ENCODE measurements at regions not wholly inside any gene's neighbourhood (a gene's known extent, or its start where the extent isn't known, plus 50 kb on each side); places are given as distances from the start of the nearest gene placed in this dataset.
"Not testable (repeated sequence)": the region's sequence is repeated elsewhere in the genome, so short reads cannot be mapped to it uniquely, and the experiment has no call there.

- no peak for DNase-seq
Observed at GRCh38 chr4:38442073-38442788, 221.8 kb upstream of the KLF3 start.

DNA sequence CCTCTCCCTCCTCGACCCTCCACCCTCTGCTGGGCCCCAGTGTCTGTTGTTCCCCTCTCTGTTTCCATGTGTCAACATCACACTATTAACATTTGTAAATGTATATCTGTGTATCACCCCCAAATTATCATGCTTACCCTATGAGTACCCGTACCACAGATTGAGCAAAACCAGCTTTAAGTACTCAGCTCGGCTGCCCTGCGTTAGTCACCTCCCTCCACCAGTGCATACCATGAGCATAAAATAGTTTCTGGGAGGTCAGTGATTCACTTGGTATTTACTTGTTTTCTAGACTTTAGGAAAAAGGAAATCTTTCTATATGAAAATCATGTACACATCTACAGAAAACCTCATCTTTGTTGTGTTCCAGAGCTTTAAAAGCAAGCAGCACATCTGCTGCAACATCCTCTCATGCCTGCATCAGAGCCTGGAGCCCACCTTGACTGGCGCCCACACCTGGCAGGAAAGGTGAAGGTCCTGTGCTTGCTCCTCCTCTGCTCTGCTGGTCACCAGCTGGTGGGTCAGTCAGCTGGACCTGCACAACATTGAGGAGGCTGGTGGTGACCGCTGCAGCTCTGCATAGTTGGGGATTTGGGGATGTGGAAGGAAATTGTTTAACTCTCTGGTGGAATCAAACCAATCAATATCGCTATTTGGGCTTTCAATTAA is 214.4 kb upstream of the KLF3 start:
- no peak for DNase-seq

DNA sequence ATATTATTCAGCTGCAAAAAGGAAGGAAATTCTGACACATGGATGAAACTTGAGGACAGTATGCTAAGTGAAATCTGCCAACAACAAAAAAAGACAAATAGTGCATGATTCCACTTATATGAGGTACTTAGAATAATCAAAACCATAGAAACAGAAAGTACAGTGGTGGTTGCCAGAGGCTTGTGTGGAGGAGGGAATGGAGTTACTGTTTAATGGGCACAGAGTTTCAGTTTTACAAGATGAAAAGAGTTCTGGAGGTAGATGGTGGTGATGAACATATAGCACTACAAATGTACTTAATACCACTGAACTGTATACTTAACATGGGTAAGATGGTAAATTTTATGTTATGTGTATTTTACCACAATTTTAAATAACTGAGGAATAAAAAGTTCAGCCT is 212.0 kb upstream of the KLF3 start:
- no peak for DNase-seq

GRCh38 chr4:38452542-38452941 is 211.5 kb upstream of the KLF3 start:
- DNase-seq: no peak

DNA sequence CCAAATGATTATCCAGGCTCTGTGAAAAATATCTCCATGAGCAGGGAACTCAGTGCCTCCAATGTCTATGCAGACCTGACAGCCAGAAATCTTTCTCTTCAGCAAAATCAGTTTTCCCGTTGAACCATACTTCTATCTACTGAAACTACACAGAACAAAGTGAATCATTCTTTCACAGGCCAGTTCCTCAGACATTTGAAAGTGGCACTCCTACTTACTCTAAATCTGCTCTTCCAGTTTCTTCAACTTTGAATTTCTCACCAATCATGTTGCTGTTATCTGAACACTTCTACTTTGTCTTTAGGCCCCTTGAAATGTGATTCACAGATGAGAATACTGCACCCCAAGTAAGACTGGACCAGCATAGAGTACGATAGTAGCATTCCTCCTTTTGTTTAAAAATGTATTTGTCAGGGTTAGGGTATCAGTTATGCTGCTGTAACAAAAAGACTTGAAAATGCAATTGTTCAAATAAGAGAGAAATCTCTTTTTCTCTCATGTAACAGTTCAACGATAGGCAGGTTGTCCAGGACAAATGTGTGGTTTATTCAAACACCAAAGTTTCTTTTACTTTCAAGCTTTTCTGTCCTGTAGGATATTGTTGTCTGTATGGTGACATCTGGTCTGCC is 210.6 kb upstream of the KLF3 start:
- DNase-seq: no peak

DNA sequence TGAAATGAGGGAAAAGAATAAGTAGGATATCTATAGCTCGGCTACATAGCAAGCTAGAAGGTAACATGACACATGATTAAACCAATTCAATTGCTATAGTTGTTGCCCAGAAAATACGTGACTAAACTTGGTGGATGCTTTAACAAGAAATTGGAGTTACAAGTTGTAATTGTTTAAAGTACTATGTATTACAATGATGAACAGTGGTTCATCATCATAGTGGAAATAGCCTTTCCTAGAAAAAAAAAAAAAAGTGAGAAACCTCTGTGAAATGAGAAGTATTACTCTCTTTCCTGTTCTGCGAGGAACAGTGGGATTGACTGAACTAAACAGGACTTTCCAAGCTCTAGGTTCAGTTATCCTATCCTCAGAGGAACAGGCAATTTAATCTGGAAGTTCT is 209.7 kb upstream of the KLF3 start:
- no peak for DNase-seq

DNA sequence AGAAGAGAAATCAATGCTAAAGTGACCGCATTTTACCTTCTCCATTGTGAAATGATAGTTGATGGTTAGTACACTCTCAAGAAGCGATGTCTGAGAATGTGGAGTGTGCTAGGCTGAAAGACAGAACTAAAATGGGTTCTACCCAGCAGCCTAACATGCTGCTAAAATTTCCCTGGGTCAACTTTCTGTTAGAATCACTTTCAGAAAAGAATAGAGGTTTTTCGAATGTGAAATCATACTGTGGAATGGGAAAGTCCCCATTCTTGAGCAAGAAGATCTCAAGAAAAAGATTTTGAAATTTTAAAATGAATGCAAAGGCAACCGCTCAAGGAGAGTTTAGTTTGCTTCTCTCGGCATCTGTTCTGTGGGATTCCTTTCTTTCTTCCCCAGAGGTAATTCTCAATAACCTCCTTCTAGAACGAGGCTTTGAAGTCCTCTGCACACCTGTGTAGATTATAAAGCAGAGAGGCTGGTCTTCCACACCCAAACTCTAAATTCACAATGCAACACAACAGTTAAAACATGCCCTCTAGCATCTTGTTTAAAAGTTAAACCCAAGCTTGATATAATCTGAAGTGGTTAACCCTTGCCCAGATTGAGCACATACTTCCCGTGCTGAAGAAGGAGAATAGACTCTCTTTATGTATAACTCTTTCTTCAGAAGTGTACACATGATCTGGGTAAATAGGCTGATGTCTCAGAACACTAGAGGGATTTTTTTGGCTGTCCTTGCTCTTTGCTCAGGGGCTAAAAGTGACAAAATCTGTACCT is 208.7 kb upstream of the KLF3 start:
- no peak for DNase-seq

DNA sequence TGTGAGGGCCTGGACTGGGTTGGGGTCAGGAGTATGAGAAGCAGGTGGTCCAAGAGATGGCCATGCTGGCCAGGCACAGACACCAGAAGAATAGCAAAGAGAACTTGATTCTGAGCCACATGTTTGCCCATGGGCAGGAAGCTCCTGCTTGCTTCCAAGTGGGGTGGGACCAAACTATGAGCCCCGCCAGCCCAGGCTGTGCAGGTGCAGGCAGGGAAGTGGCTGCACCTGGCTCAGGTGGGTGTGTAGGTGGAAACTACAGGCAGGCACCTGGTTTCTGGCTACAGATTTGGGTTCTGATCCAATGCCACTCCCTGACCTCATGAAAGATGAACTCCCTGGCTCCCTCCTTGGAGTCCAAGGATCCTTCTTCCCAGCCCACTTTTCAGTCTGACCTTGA is 207.9 kb upstream of the KLF3 start:
- DNase-seq: no peak

DNA sequence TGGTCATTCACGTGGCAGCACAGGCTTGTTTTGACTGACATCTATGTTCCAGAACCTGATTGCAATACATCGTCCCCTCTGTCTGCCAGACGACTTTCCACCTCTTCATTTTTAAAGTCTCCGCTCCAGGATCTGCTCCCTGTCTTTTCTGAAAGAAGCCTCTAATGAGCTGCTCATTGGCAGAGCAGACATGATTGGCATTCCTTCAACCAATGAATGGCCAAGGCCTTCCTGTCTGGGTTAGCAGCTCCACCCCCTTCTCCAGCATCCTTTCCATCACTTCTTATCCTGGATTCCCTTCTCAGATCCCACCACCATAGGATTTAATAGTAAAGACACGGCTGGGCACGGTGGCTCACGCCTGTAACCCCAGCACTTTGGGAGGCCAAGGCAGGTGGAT is 202.7 kb upstream of the KLF3 start:
- no peak for DNase-seq

GRCh38 chr4:38462367-38463055 is 201.5 kb upstream of the KLF3 start:
- no peak for DNase-seq

GRCh38 chr4:38463268-38463958 is 200.6 kb upstream of the KLF3 start:
- DNase-seq: no peak

DNA sequence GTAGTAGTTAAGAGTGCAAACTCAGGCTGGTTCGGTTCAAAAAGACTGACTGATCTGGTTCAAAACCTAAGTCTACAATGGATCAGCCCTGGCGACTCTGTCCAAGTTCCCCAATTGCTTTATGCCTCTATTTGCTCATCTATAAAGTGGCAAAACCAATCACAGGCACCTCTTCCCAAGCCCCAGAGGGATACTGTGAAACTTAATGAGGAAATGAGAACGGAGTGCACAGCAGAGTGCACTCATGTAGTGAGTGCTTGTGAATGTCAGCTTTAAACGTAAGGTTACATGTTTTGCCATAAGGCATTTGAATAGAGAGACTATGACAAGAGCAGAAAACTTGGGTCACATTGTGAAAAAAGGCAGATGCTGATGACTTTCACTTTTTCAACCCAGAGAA is 199.7 kb upstream of the KLF3 start:
- no peak for DNase-seq

- DNase-seq: no peak
Observed at GRCh38 chr4:38466401-38466800, 197.6 kb upstream of the KLF3 start.

GRCh38 chr4:38467296-38467695 is 196.7 kb upstream of the KLF3 start:
- DNase-seq: no peak

DNA sequence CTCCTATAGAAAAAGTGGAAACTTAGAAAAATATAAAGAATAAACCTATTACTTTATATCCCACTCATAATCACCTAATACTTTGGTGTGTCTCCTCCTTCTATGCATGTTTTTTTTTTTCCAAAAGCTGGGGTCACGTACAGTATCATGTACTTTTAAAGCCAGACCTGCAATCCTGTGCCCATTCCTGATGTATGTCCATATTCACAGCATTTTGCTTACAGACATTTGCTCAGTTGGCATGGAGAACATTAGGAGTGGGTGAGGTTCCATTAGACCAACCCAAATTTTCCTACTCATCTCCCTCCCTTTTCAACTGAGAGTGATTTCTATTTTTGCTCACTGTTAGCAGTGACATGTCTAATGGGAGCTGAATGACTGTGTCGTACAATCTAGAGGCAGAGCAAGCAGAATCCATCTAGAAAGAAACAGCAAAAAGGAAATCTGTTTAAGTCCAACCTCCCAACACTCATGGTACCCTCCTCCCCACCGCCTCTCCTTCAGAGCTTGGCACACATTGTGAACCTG is 195.6 kb upstream of the KLF3 start:
- no peak for DNase-seq

GRCh38 chr4:38469410-38469809 is 194.6 kb upstream of the KLF3 start:
- DNase-seq: no peak

DNA sequence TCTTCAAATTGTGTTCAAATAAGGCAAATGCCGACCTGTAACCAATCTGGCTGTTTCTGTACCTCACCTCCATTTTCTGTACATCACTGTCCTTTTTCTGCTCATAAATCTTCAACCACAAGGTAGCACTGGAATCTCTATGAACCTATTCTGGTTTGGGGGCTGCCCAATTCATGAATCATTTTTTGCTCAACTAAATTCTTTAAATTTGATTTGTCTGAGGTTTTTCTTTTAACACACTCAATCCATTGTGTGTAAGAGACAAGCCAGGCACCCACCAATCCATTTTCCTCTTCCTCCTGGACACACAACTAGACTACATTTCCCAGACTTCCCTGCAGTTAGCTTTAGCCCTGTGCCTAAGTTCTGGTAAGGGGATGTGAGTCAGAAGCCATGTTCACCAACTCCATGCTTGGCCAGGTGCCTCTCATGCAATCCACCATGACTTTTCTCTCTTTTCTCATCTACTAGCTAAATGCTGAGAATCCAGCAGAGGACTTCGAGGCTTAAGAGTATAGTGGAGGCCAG is 193.2 kb upstream of the KLF3 start:
- DNase-seq: no peak

DNA sequence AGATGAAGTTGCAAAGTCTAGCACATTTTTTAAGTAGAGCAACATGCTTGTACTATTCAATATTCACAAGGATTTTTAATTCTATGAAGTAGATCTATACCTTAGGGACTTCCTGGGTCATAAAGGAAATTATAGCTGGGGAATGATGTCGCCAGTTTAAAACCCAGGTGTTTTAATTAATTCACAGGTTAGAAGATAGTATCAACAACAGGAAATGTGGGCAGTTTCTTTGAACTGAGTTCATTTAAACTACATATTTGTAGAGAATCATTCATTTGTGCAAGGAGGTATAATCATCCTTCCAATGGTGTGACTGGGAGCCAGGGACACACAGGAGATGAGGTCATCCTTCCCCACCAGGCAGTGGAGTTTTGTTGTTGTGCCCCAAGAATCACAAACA is 181.3 kb upstream of the KLF3 start:
- no peak for DNase-seq

DNA sequence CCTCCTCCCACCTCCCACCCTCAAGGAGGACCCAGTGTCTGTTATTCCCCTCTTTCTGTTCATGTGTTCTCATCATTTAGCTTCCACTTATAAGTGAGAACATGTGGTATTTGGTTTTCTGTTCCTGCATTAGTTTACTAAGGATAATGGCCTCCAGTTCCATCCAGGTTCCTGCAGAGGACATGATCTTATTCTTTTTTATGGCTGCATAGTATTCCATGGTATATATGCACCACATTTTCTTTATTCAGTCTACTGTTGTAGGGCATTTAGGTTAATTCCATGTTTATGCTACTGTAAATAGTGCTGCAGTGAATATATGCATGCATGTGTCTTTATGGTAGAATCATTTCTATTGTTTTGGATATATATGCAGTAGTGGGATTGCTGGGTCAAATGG is 180.4 kb upstream of the KLF3 start:
- DNase-seq: not testable (repeated sequence)

DNA sequence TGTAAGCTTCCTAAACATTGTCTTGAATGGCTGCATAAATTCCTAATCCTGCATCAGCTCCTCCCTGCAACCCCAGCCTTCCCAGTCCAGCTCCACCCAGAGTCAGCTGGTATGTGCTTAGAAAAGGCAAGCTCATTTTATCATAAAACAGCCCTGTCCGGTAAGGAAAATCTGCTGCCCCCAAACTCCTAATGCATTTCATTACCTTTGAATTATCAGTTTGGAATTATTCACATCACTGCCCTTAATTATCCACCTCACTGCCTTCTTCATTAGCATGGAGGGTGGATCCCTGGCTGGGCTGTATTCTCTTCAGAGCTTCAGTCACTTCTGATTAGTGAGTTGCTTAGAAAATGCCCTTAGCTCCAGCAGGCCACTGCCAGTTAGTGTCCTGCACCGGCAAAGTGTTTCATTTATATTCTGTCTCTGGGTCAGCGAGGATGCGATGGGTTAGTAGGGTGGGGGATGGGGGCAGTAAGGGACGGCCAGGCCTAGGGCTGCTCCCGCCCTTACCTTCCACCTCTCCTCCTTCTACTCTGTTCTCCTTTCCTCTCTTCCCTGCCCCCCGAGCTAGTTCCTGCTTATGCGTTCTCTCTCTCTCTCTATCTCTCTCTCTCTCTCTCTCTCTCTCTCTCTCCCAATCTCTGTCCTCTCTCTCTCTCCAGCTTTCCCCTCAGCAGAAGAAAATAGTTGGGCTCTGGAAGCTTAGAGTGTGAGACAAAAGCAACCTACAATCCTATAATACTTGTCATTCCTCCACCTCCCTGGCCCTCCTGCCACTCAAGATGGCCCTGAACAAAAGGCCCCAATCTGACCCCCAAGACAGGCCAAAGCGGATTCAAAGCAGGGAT is 174.8 kb upstream of the KLF3 start:
- no peak for DNase-seq

All from NCI-H1105 (cell line).